IMR-90 (cell line): ENCODE measurements at regions not wholly inside any gene's neighbourhood (a gene's known extent, or its start where the extent isn't known, plus 50 kb on each side); places are given as distances from the start of the nearest gene placed in this dataset.
"Not testable (repeated sequence)": the region's sequence is repeated elsewhere in the genome, so short reads cannot be mapped to it uniquely, and the experiment has no call there.

Experiments used
- ATAC-seq: fragments of 200-7000 bp; cut with Tn5 transposase; 2 replicates; pipeline ENCODE4 v1.9.1; 2020; ENCODE audit warnings: low read depth, mild to moderate bottlenecking, moderate library complexity
- BruUV-seq: library from RNA; stranded (reverse); fragments of 400-500 nt; replicated peaks from 2 replicates; lab custom pipeline; 2021; lab: Mats Ljungman, UMichigan
- CTCF ChIA-PET: fragments of 300-600 bp; formaldehyde crosslinking; extraction: SDS; loops from one replicate; lab custom pipeline; 2021; ENCODE audit warnings: antibody characterized with exemption; lab: Yijun Ruan, JAX
- POLR2A ChIA-PET: fragments of 300-600 bp; sonication (Branson Sonifier 250); formaldehyde crosslinking; loops from one replicate; lab custom pipeline; 2022; ENCODE audit warnings: antibody characterized with exemption; ENCODE audit not compliant: unreplicated experiment; lab: Charles Lee
- DNase-seq: peaks from one replicate; pipeline ENCODE4 v3.0.0; 2013
- H2AFZ ChIP-seq: replicated peaks from 2 replicates; pipeline ENCODE3; 2013; ENCODE audit warnings: low read length, mild to moderate bottlenecking; ENCODE audit not compliant: poor library complexity
- H2AK5ac ChIP-seq: 2 replicates; pipeline ENCODE4 v1.6.1; 2013; ENCODE audit warnings: low read depth, low read length, inconsistent platforms
- H2AK9ac ChIP-seq: replicated peaks from 2 replicates; pipeline ENCODE3; 2013; ENCODE audit warnings: mild to moderate bottlenecking, low read depth, low read length, moderate library complexity; ENCODE audit not compliant: poor library complexity
- H2BK120ac ChIP-seq: 2 replicates; pipeline ENCODE4 v1.6.1; 2013; ENCODE audit warnings: low read depth, low read length, inconsistent platforms
- H2BK15ac ChIP-seq: 3 replicates; pipeline ENCODE4 v1.6.1; 2013; ENCODE audit warnings: low read depth, low read length, inconsistent platforms
- H2BK20ac ChIP-seq: 2 replicates; pipeline ENCODE4 v1.6.1; 2013; ENCODE audit warnings: low read depth, mild to moderate bottlenecking, inconsistent platforms, low read length, moderate library complexity
- H2BK5ac ChIP-seq: 2 replicates; pipeline ENCODE4 v1.6.1; 2013; ENCODE audit warnings: mild to moderate bottlenecking, low read depth, low read length, inconsistent platforms; ENCODE audit not compliant: poor library complexity, severe bottlenecking
- H3K14ac ChIP-seq: replicated peaks from 2 replicates; pipeline ENCODE4 v1.6.1; 2013; ENCODE audit warnings: low read depth, low read length, inconsistent platforms
- H3K18ac ChIP-seq: 2 replicates; pipeline ENCODE4 v1.6.1; 2013; ENCODE audit warnings: low read depth, low read length, control low read depth
- H3K23ac ChIP-seq: 2 replicates; pipeline ENCODE4 v1.6.1; 2013; ENCODE audit warnings: low read depth, low read length, inconsistent platforms
- H3K27ac ChIP-seq: 2 replicates; pipeline ENCODE4 v1.5.1; 2013; ENCODE audit warnings: mild to moderate bottlenecking, control low read depth, low read length; ENCODE audit not compliant: insufficient read depth
- H3K27me3 ChIP-seq: 2 replicates; pipeline ENCODE4 v1.6.1; 2013; ENCODE audit warnings: low read length; ENCODE audit not compliant: control insufficient read depth, insufficient read depth
- H3K36me3 ChIP-seq: 2 replicates; pipeline ENCODE4 v1.6.1; 2013; ENCODE audit warnings: low read length, mixed read lengths; ENCODE audit not compliant: control insufficient read depth, insufficient read depth
- H3K4ac ChIP-seq: 2 replicates; pipeline ENCODE4 v1.6.1; 2013; ENCODE audit warnings: low read depth, low read length, inconsistent platforms
- H3K4me1 ChIP-seq: 2 replicates; pipeline ENCODE4 v1.6.1; 2013; ENCODE audit warnings: low read length, mixed read lengths; ENCODE audit not compliant: control insufficient read depth, insufficient read depth
- H3K4me2 ChIP-seq: 2 replicates; pipeline ENCODE4 v1.6.1; 2013; ENCODE audit warnings: low read depth, mild to moderate bottlenecking, control low read depth, low read length, moderate library complexity
- H3K4me3 ChIP-seq: 2 replicates; pipeline ENCODE4 v1.5.1; 2013; ENCODE audit warnings: low read depth, mild to moderate bottlenecking, control low read depth, low read length, moderate library complexity; ENCODE audit not compliant: insufficient read depth
- H3K56ac ChIP-seq: 2 replicates; pipeline ENCODE4 v1.6.1; 2013; ENCODE audit warnings: low read length, inconsistent platforms; ENCODE audit not compliant: insufficient read depth; ENCODE audit errors: extremely low read depth
- H3K79me1 ChIP-seq, 2 experiments: 2 replicates each; pipeline ENCODE4 v1.6.1; 2013; ENCODE audit warnings: low read length in 2 of 2, inconsistent platforms in 1 of 2, low read depth in 1 of 2
- H3K9ac ChIP-seq: 2 replicates; pipeline ENCODE4 v1.6.1; 2013; ENCODE audit warnings: low read depth, low read length, control low read depth
- H3K9me1 ChIP-seq: 2 replicates; pipeline ENCODE4 v1.6.1; 2013; ENCODE audit warnings: low read length, inconsistent platforms; ENCODE audit not compliant: insufficient read depth
- H3K9me3 ChIP-seq: 2 replicates; pipeline ENCODE4 v1.6.1; 2013; ENCODE audit warnings: low read length; ENCODE audit not compliant: control insufficient read depth, insufficient read depth
- H4K20me1 ChIP-seq: 2 replicates; pipeline ENCODE4 v1.6.1; 2013; ENCODE audit warnings: low read length, inconsistent platforms; ENCODE audit not compliant: insufficient read depth
- H4K5ac ChIP-seq: 2 replicates; pipeline ENCODE4 v1.6.1; 2013; ENCODE audit warnings: mild to moderate bottlenecking, low read depth, low read length, control low read depth
- H4K8ac ChIP-seq, 2 experiments: 2 replicates each; pipeline ENCODE4 v1.6.1; 2013; ENCODE audit warnings: low read depth in 2 of 2, low read length in 2 of 2, control low read depth in 1 of 2, inconsistent platforms in 1 of 2
- H4K91ac ChIP-seq: 2 replicates; pipeline ENCODE4 v1.6.1; 2013; ENCODE audit warnings: low read depth, low read length, inconsistent platforms; ENCODE audit not compliant: insufficient read depth
- WGBS, 2 experiments: methylation state at CpG; one replicate each; pipeline versions ENCODE4 v1.1.5 to v1.1.7; 2013; ENCODE audit warnings: missing lambda C conversion rate in 2 of 2; ENCODE audit not compliant: insufficient read length in 1 of 2; ENCODE audit errors: extremely low coverage in 2 of 2; 5-methylcytosine and 5-hydroxymethylcytosine counted together
- dilution Hi-C: fragments of 300-500 bp; cut with HindIII; formaldehyde crosslinking; loops from one replicate; pipeline ENCODE4 v1.14.3; 2018; ENCODE audit warnings: low sequenced_read_pairs; ENCODE audit not compliant: unreplicated experiment
- in situ Hi-C: fragments of 300-500 bp; cut with MboI; formaldehyde crosslinking; loops from 3 replicates; pipeline ENCODE4 v1.14.3; 2019; ENCODE audit warnings: low sequenced_read_pairs, inconsistent platforms, mixed read lengths
- intact Hi-C: fragments of 100-400 bp; cut with micrococcal nuclease; formaldehyde crosslinking; loops from 2 replicates; pipeline ENCODE4 v1.10.0; 2022
- TF ChIP-seq, protein P1 (sequence below): fragments of 150-350 bp; IDR thresholded peaks from 2 replicates; pipeline ENCODE4 v1.6.1; 2017; ENCODE audit warnings: mild to moderate bottlenecking, antibody characterized with exemption, low read length, low read depth

GRCh38 chr16:48059936-48060335 lies 95.9 kb downstream of the ABCC12 start:
- Histone ChIP-seq H3K4me3 (no peak overlapping the region), H2BK120ac (no peak overlapping the region), H3K4me2 (no peak overlapping the region), H4K5ac (no peak overlapping the region), H3K9me3 (no peaks in the 10 kb centered on the region), H3K9ac (no peak overlapping the region), H4K8ac (no peak overlapping the region), H3K36me3 (no peaks in the 10 kb centered on the region), H4K91ac (no peak overlapping the region), H2BK15ac (no peak overlapping the region), H3K4me1 (no peaks in the 10 kb centered on the region), H3K79me1 (no peaks in the 10 kb centered on the region), H3K56ac (no peak overlapping the region), H2AK5ac (no peak overlapping the region), H4K20me1 (no peaks in the 10 kb centered on the region), H2AK9ac (no peak overlapping the region), H3K18ac (no peak overlapping the region), H2BK5ac (no peak overlapping the region), H2AFZ (no peak overlapping the region), H3K23ac (no peak overlapping the region), H3K27me3 (peaks cover 2% of the 10 kb centered on the region; the same call in 1 of the 2 replicates), H3K27ac (no peak overlapping the region), H3K4ac (no peak overlapping the region), H3K9me1 (no peaks in the 10 kb centered on the region), H2BK20ac (no peak overlapping the region), H3K14ac (no peak overlapping the region)
- ChIA-PET CTCF (no interaction called here), POLR2A (interaction anchor here (0.6 kb wide), 1 partner anchor 36 kb away, joined by 3 read pairs; no protein-coding TSS in a partner anchor)
- in situ Hi-C loops, result no loop called here
- no CpG with 5 or more reads among the region's 17 CpGs for WGBS, 2 experiments
- dilution Hi-C loops, result no loop called here
- intact Hi-C loops, result loop anchor here (5.0 to 10.0 kb wide), 3 partner anchors 82 to 1023 kb away; no protein-coding TSS in a partner anchor
- DNase-seq (no peak), ATAC-seq (no peak)
- TF ChIP-seq, protein P1, sequence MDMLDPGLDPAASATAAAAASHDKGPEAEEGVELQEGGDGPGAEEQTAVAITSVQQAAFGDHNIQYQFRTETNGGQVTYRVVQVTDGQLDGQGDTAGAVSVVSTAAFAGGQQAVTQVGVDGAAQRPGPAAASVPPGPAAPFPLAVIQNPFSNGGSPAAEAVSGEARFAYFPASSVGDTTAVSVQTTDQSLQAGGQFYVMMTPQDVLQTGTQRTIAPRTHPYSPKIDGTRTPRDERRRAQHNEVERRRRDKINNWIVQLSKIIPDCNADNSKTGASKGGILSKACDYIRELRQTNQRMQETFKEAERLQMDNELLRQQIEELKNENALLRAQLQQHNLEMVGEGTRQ, result no peak
- no TSS peak for BruUV-seq

DNA sequence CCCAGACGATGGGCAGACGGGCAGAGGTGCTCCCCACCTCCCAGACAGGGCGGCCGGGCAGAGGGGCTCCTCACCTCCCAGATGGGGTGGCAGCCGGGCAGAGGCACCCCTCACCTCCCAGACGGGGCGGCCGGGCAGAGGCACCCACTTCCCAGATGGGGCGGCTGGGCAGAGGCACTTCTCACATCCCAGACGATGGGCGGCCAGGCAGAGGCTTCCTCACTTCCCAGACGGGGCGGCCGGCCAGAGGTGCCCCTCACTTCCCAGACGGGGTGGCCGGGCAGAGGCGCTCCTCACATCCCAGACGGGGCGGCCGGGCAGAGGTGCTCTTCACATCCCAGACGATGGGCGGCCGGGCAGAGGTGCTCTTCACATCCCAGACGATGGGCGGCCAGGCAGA lies 96.6 kb downstream of the ABCC12 start:
- H2AFZ ChIP-seq, H2AK9ac ChIP-seq, H4K5ac ChIP-seq, H3K4me2 ChIP-seq, BruUV-seq, H3K9me1 ChIP-seq, H3K27me3 ChIP-seq, DNase-seq, H4K91ac ChIP-seq, H3K4me1 ChIP-seq, H2BK5ac ChIP-seq, H4K20me1 ChIP-seq, dilution Hi-C loops, H2BK15ac ChIP-seq, ATAC-seq, CTCF ChIA-PET, H2AK5ac ChIP-seq, in situ Hi-C loops, H3K56ac ChIP-seq, H3K14ac ChIP-seq, H3K18ac ChIP-seq, H2BK120ac ChIP-seq, H3K9ac ChIP-seq, H4K8ac ChIP-seq, H3K9me3 ChIP-seq, H3K23ac ChIP-seq, POLR2A ChIA-PET, H3K79me1 ChIP-seq, H3K4ac ChIP-seq, H3K36me3 ChIP-seq, H2BK20ac ChIP-seq, H3K4me3 ChIP-seq, H3K27ac ChIP-seq: not testable (repeated sequence)
- 95% methylated on average over 11 of the region's 25 CpGs; no CpG with 5 or more reads in 1 of the 2 experiments for WGBS, 2 experiments
- intact Hi-C loops, result loop anchor here (5.0 to 10.0 kb wide), 2 partner anchors 324 to 1022 kb away; no protein-coding TSS in a partner anchor
